Endothelial cell of umbilical vein (primary cell): ENCODE measurements at regions not wholly inside any gene's neighbourhood (a gene's known extent, or its start where the extent isn't known, plus 50 kb on each side); places are given as distances from the start of the nearest gene placed in this dataset.

Source experiments
- BruUV-seq: library from RNA; stranded (reverse); fragments of 400-500 nt; replicated peaks from 2 replicates; lab custom pipeline; 2021; lab: Mats Ljungman, UMichigan
- CTCF ChIA-PET: fragments of 300-600, 350-600 bp; sonication (Branson Sonifier 250); formaldehyde crosslinking; loops from one replicate; lab custom pipeline; 2021; ENCODE audit warnings: antibody characterized with exemption, inconsistent platforms; lab: Charles Lee
- POLR2A ChIA-PET: fragments of 300-600, 350-600 bp; sonication (Branson Sonifier 250); formaldehyde crosslinking; loops from one replicate; lab custom pipeline; 2021; ENCODE audit warnings: antibody characterized with exemption, inconsistent platforms; lab: Charles Lee
- DNase-seq: peaks from one replicate; pipeline ENCODE4 v3.0.0-alpha.2; 2011; ENCODE audit warnings: low read depth, low spot score
- FAIRE-seq: peaks from 2 replicates; lab custom pipeline; 2011; peaks lifted over from hg19 to GRCh38; lab: Jason Lieb, UNC
- H2AFZ ChIP-seq: 2 replicates; pipeline ENCODE4 v1.6.0; 2012; ENCODE audit warnings: low read depth, low read length, control low read depth, inconsistent platforms
- H3K27ac ChIP-seq: 2 replicates; pipeline ENCODE4 v1.5.1; 2011; ENCODE audit warnings: low read depth, mild to moderate bottlenecking, control low read depth, low read length, moderate library complexity; ENCODE audit not compliant: insufficient read depth
- H3K27me3 ChIP-seq, 2 experiments: 2 replicates each; pipeline versions ENCODE4 v1.6.0 to v1.6.1; 2011; ENCODE audit warnings: low read length in 2 of 2, mixed read lengths in 1 of 2; ENCODE audit not compliant: control insufficient read depth in 2 of 2, insufficient read depth in 2 of 2
- H3K36me3 ChIP-seq, 2 experiments: 2 replicates in 1 of 2; 3 replicates in 1 of 2; pipeline ENCODE4 v1.5.1; 2011; ENCODE audit warnings: low read length in 2 of 2, mild to moderate bottlenecking in 1 of 2, moderate library complexity in 1 of 2; ENCODE audit not compliant: control insufficient read depth in 2 of 2, insufficient read depth in 2 of 2; ENCODE audit errors: extremely low read depth in 1 of 2
- H3K4me1 ChIP-seq: 3 replicates; pipeline ENCODE4 v1.5.1; 2011; ENCODE audit warnings: mild to moderate bottlenecking, low read length; ENCODE audit not compliant: control insufficient read depth, insufficient read depth; ENCODE audit errors: extremely low read depth
- H3K4me2 ChIP-seq: 2 replicates; pipeline ENCODE4 v1.6.1; 2011; ENCODE audit warnings: low read length, control low read depth, mixed read lengths; ENCODE audit not compliant: insufficient read depth
- H3K4me3 ChIP-seq, 3 experiments: fragments of 200-600 bp in 1 of 3; sonication (generic), shearing (Covaris generic) in 1 of 3; replicated peaks in 1 of 3; 2 replicates each; pipeline ENCODE4 v1.5.1; 2011 to 2016; ENCODE audit warnings: control low read depth in 3 of 3, low read length in 3 of 3, mild to moderate bottlenecking in 2 of 3, inconsistent platforms in 1 of 3, low read depth in 1 of 3, moderate library complexity in 1 of 3; ENCODE audit not compliant: insufficient read depth in 1 of 3
- H3K79me2 ChIP-seq: 2 replicates; pipeline ENCODE4 v1.6.0; 2012; ENCODE audit warnings: low read length, inconsistent platforms; ENCODE audit not compliant: control insufficient read depth, insufficient read depth
- H3K9ac ChIP-seq: replicated peaks from 2 replicates; pipeline ENCODE3; 2011; ENCODE audit warnings: low read length, control low read depth; ENCODE audit not compliant: insufficient read depth; ENCODE audit errors: extremely low read depth
- H3K9me1 ChIP-seq: replicated peaks from 3 replicates; pipeline ENCODE4 v1.6.0; 2011; ENCODE audit warnings: mild to moderate bottlenecking, low read length; ENCODE audit not compliant: control insufficient read depth, insufficient read depth; ENCODE audit errors: extremely low read depth
- H3K9me3 ChIP-seq: replicated peaks from 2 replicates; pipeline ENCODE4 v1.5.1; 2012; ENCODE audit warnings: low read length, inconsistent platforms; ENCODE audit not compliant: control insufficient read depth, insufficient read depth
- H4K20me1 ChIP-seq: replicated peaks from 2 replicates; pipeline ENCODE3; 2011; ENCODE audit warnings: mild to moderate bottlenecking, low read length; ENCODE audit not compliant: control insufficient read depth, insufficient read depth; ENCODE audit errors: extremely low read depth
- EZH2 ChIP-seq: IDR thresholded peaks from 2 replicates; pipeline ENCODE4 v1.6.1; 2012; ENCODE audit warnings: borderline replicate concordance, low read depth, mild to moderate bottlenecking, moderate library complexity, low read length, inconsistent platforms; ENCODE audit not compliant: severe bottlenecking
- GATA2 ChIP-seq: IDR thresholded peaks from 2 replicates; pipeline ENCODE4 v1.7.0; 2011; ENCODE audit warnings: low read depth, mild to moderate bottlenecking, moderate library complexity, mixed read lengths, low read length; ENCODE audit not compliant: insufficient read length, insufficient read depth
- MYC ChIP-seq: IDR thresholded peaks from one replicate; pipeline ENCODE4 v1.6.1; 2011; ENCODE audit warnings: mild to moderate bottlenecking, low read depth, low read length
- POLR2A ChIP-seq: IDR thresholded peaks from 2 replicates; pipeline ENCODE4 v1.6.1; 2012; ENCODE audit warnings: low read depth, mild to moderate bottlenecking, control low read depth, low read length
- POLR2AphosphoS5 ChIP-seq: IDR thresholded peaks from 2 replicates; pipeline ENCODE4 v1.6.1; 2012; ENCODE audit warnings: low read depth, mild to moderate bottlenecking, control low read depth, low read length, moderate library complexity; ENCODE audit not compliant: insufficient read depth
- dilution Hi-C: fragments of 300-500 bp; cut with MboI; formaldehyde crosslinking; loops from one replicate; pipeline ENCODE4 v1.15.0; 2019; ENCODE audit warnings: low sequenced_read_pairs; ENCODE audit not compliant: extremely low pct_ligation_motif_present
- intact Hi-C: fragments of 100-400 bp; cut with micrococcal nuclease; formaldehyde crosslinking; loops from one replicate; pipeline ENCODE4 v1.10.0; 2022
- TF ChIP-seq, protein P1 (sequence below), 2 donors: IDR thresholded peaks; 1 replicate in 1 of 2; 2 replicates in 1 of 2; pipeline ENCODE4 v1.5.1; 2011; ENCODE audit warnings: low read length in 2 of 2, mild to moderate bottlenecking in 2 of 2, moderate library complexity in 2 of 2, control low read depth in 1 of 2, inconsistent platforms in 1 of 2, low read depth in 1 of 2; ENCODE audit not compliant: insufficient read depth in 1 of 2; ENCODE audit errors: extremely low read depth in 1 of 2
- TF ChIP-seq, protein P2 (sequence below): IDR thresholded peaks from 2 replicates; pipeline ENCODE4 v1.6.1; 2011; ENCODE audit not compliant: insufficient read depth, insufficient read length

DNA sequence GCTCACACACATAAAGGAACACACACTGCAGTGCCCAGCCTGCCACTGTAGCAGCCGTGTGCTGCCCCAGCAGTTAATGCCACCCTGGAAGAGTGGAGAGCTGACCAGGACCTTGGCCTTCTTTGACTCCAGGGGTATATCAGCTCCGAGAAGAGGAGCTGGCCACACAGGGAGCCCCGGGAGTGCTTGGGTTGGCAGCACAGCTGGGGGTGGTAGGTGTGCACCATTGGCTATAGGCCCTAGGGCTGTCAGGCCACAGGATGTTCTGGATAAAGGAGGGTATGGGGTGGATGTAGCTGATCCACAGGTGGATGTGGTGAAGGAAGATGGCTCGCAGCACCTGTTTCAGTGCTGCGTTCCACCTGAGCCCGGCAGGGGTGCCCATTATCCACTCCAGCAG is 640.5 kb downstream of the PLPP3 start:
- Histone ChIP-seq H3K9ac (no peak overlapping the region), H4K20me1 (no peaks in the 10 kb centered on the region), H3K27ac (no peak overlapping the region), H3K4me3 (no peak overlapping the region), H3K79me2 (no peaks in the 10 kb centered on the region), H2AFZ (no peak overlapping the region), H3K36me3 (no peaks in the 10 kb centered on the region), H3K4me1 (no peaks in the 10 kb centered on the region), H3K9me1 (no peaks in the 10 kb centered on the region), H3K27me3 (no peaks in the 10 kb centered on the region), H3K4me2 (no peak overlapping the region), H3K9me3 (no peaks in the 10 kb centered on the region)
- FAIRE-seq (no peak), DNase-seq (no peak)
- ChIA-PET POLR2A (no interaction called here), CTCF (no interaction called here)
- no TSS peak for BruUV-seq
- intact Hi-C loops (no loop called here), dilution Hi-C loops (no loop called here)
- TF ChIP-seq, protein P1, sequence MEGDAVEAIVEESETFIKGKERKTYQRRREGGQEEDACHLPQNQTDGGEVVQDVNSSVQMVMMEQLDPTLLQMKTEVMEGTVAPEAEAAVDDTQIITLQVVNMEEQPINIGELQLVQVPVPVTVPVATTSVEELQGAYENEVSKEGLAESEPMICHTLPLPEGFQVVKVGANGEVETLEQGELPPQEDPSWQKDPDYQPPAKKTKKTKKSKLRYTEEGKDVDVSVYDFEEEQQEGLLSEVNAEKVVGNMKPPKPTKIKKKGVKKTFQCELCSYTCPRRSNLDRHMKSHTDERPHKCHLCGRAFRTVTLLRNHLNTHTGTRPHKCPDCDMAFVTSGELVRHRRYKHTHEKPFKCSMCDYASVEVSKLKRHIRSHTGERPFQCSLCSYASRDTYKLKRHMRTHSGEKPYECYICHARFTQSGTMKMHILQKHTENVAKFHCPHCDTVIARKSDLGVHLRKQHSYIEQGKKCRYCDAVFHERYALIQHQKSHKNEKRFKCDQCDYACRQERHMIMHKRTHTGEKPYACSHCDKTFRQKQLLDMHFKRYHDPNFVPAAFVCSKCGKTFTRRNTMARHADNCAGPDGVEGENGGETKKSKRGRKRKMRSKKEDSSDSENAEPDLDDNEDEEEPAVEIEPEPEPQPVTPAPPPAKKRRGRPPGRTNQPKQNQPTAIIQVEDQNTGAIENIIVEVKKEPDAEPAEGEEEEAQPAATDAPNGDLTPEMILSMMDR (IDR thresholded peaks at IDR 0.05; ENCODE audit: extremely low read depth in 1 of 2, insufficient read depth in 1 of 2, low read depth in 1 of 2, low read length in 2 of 2): no peak
- TF ChIP-seq POLR2AphosphoS5: no peak

DNA sequence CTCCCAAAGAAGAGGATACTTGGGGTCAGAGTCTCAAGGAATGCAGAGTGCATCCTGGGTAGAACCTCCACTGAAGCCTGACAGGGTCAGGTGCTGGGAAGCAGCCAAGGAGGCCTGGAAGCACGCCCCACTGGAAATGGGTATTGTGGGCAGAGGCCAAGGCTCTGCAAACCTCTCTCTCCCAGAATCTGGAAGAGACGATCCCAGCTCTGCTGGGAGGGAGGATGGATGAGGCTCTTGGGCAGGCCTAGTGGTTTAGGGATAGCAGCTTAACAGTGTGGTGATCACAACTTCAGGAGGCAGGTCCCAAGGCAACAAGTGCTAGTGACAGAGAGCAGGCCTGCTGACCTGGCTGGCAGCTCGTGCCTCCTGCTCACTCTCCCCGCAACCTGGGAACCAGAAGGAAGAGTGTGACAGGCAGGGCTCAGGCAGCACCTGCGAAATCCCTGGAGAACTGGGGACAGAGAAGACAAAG is 641.0 kb downstream of the PLPP3 start:
- FAIRE-seq (no peak), DNase-seq (no peak)
- dilution Hi-C loops (no loop called here), intact Hi-C loops (no loop called here)
- Histone ChIP-seq H3K9ac (no peak overlapping the region), H3K4me3 (no peak overlapping the region), H3K9me1 (no peaks in the 10 kb centered on the region), H2AFZ (no peak overlapping the region), H3K4me1 (no peaks in the 10 kb centered on the region), H3K36me3 (no peaks in the 10 kb centered on the region), H3K4me2 (no peak overlapping the region), H3K79me2 (no peaks in the 10 kb centered on the region), H3K27me3 (no peaks in the 10 kb centered on the region), H3K9me3 (no peaks in the 10 kb centered on the region), H4K20me1 (no peaks in the 10 kb centered on the region), H3K27ac (no peak overlapping the region)
- no peak for TF ChIP-seq EZH2
- TF ChIP-seq, protein P2, sequence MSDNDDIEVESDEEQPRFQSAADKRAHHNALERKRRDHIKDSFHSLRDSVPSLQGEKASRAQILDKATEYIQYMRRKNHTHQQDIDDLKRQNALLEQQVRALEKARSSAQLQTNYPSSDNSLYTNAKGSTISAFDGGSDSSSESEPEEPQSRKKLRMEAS: no peak
- no peak for TF ChIP-seq MYC
- no peak for TF ChIP-seq GATA2
- TF ChIP-seq, protein P1 (IDR thresholded peaks at IDR 0.05; ENCODE audit: extremely low read depth in 1 of 2, insufficient read depth in 1 of 2, low read depth in 1 of 2, low read length in 2 of 2): no peak
- TF ChIP-seq POLR2A: no peak
- no TSS peak for BruUV-seq
- ChIA-PET POLR2A (no interaction called here), CTCF (no interaction called here)
